ENCODE measurements at regions not wholly inside any gene's neighbourhood (a gene's known extent, or its start where the extent isn't known, plus 50 kb on each side); places are given as distances from the start of the nearest gene placed in this dataset.

DNA sequence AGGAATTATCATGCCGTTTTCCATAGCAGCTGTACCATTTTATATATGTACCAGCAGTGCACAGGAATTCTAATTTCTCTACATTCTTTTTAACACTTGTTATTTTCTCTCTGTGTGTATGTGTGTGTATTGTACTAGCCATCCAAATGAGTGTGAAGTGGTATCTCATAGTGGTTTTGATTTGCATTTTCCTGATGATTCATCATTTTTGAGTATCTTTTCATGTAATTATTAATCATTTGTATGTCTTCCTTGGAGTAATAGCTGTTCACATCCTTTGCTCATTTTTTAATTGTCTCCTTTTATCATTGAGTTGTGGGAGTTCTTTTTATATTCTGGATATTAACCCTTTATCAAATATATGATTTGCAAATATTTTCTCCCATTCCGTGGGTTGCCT is 95.6 kb upstream of the MANSC4 start:
- TF ChIP-seq POLR2A (IDR thresholded peaks at IDR 0.05; ENCODE audit: low read length): no peak
- no peak for TF ChIP-seq GATA1 (IDR thresholded peaks at IDR 0.05; ENCODE audit: low read depth, low read length)

All from erythroblast (primary cell).